ENCODE measurements at regions not wholly inside any gene's neighbourhood (a gene's known extent, or its start where the extent isn't known, plus 50 kb on each side); places are given as distances from the start of the nearest gene placed in this dataset.
A peak's percentile ranks its signal among the peaks of the same experiment; 100 is the strongest.
"Not testable (repeated sequence)": the region's sequence is repeated elsewhere in the genome, so short reads cannot be mapped to it uniquely, and the experiment has no call there.

GRCh38 chr18:22709288-22710060 lies 223.7 kb upstream of the RBBP8 start:
- TF ChIP-seq CTCF (IDR thresholded peaks at IDR 0.05; ENCODE audit: low read depth, low read length): no peak
- no peak overlapping the region for H3K4me3 ChIP-seq (replicated peaks in 1 of 2; ENCODE audit: low read depth in 2 of 2, low read length in 2 of 2)
- peak in 1 of 2 donors; percentile 18 for DNase-seq (ENCODE audit: low read depth in 2 of 2)

GRCh38 chr18:22710673-22711191 lies 222.4 kb upstream of the RBBP8 start:
- DNase-seq (ENCODE audit: low read depth in 2 of 2): peak; percentile 28 to 31
- no peak for TF ChIP-seq CTCF (IDR thresholded peaks at IDR 0.05; ENCODE audit: low read depth, low read length)
- H3K4me3 ChIP-seq (replicated peaks in 1 of 2; ENCODE audit: low read depth in 2 of 2, low read length in 2 of 2): peak overlapping the region; percentile 40 to 50

GRCh38 chr18:22711192-22711685 lies 221.9 kb upstream of the RBBP8 start:
- DNase-seq (ENCODE audit: low read depth in 2 of 2): peak; percentile 63 to 70
- peak overlapping the region; percentile 40 to 50 for H3K4me3 ChIP-seq (replicated peaks in 1 of 2; ENCODE audit: low read depth in 2 of 2, low read length in 2 of 2)
- no peak for TF ChIP-seq CTCF (IDR thresholded peaks at IDR 0.05; ENCODE audit: low read depth, low read length)

GRCh38 chr18:22713511-22713910 lies 219.6 kb upstream of the RBBP8 start:
- DNase-seq (ENCODE audit: low read depth in 2 of 2): peak in 1 of 2 donors; percentile 18
- no peak for TF ChIP-seq CTCF (IDR thresholded peaks at IDR 0.05; ENCODE audit: low read depth, low read length)
- no peak overlapping the region for H3K4me3 ChIP-seq (replicated peaks in 1 of 2; ENCODE audit: low read depth in 2 of 2, low read length in 2 of 2)

- not testable (repeated sequence) for H3K4me3 ChIP-seq (replicated peaks in 1 of 2; ENCODE audit: low read depth in 2 of 2, low read length in 2 of 2); DNase-seq (ENCODE audit: low read depth in 2 of 2)
Measured at GRCh38 chr18:22717536-22717935, 215.6 kb upstream of the RBBP8 start.

- DNase-seq (ENCODE audit: low read depth in 2 of 2): no peak
- no peak overlapping the region for H3K4me3 ChIP-seq (replicated peaks in 1 of 2; ENCODE audit: low read depth in 2 of 2, low read length in 2 of 2)
- TF ChIP-seq CTCF (IDR thresholded peaks at IDR 0.05; ENCODE audit: low read depth, low read length): no peak
Measured at GRCh38 chr18:22723221-22723620, 209.9 kb upstream of the RBBP8 start.

GRCh38 chr18:22723773-22724172 lies 209.4 kb upstream of the RBBP8 start:
- no peak for DNase-seq (ENCODE audit: low read depth in 2 of 2)
- no peak overlapping the region for H3K4me3 ChIP-seq (replicated peaks in 1 of 2; ENCODE audit: low read depth in 2 of 2, low read length in 2 of 2)
- no peak for TF ChIP-seq CTCF (IDR thresholded peaks at IDR 0.05; ENCODE audit: low read depth, low read length)

All from cardiac fibroblast (primary cell).